Activated naive CD8-positive, alpha-beta T cell treated with anti-CD3 and anti-CD28 coated beads for 36 hours (primary cell): ENCODE measurements at regions not wholly inside any gene's neighbourhood (a gene's known extent, or its start where the extent isn't known, plus 50 kb on each side); places are given as distances from the start of the nearest gene placed in this dataset.
A peak's percentile ranks its signal among the peaks of the same experiment; 100 is the strongest.

Experiments
- DNase-seq: peaks from one replicate; pipeline ENCODE4 v3.0.0; 2021
- H3K27ac Mint-ChIP-seq: one replicate; pipeline ENCODE4 v1.8.0; 2022; ENCODE audit warnings: mild to moderate bottlenecking, moderate library complexity, mixed read lengths
- H3K27me3 Mint-ChIP-seq: one replicate; pipeline ENCODE4 v1.8.0; 2022; ENCODE audit warnings: mild to moderate bottlenecking, mixed read lengths
- H3K36me3 Mint-ChIP-seq: one replicate; pipeline ENCODE4 v1.8.0; 2021; ENCODE audit warnings: mild to moderate bottlenecking, mixed read lengths
- H3K4me1 Mint-ChIP-seq: one replicate; pipeline ENCODE4 v1.8.0; 2021; ENCODE audit warnings: mixed read lengths
- H3K4me3 Mint-ChIP-seq: one replicate; pipeline ENCODE4 v1.8.0; 2022; ENCODE audit warnings: mild to moderate bottlenecking, moderate library complexity, mixed read lengths
- H3K9me3 Mint-ChIP-seq: one replicate; pipeline ENCODE4 v1.8.0; 2022; ENCODE audit warnings: mixed read lengths

DNA sequence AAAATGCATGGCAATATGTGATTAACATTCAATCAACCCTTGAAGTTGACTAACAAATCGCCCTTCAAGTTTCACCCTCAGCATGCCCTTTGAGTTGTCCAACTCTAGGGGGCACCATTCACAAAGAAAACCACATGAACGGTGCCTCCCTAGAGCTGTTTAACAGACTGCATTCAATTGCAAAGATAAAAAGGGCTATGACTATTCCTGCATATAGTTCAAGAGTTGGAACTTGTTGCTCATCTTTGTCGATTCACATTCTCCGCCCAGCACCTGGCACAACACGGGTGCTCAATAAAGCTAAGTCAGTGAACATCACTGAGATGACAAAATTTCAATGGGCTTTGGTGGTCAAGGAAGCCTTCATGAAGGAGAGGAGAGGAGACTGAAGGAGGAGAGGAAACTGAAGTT lies 69.6 kb upstream of the SLC30A5 start:
- Mint-ChIP-seq H3K27ac (no peak overlapping the region), H3K36me3 (no peaks in the 10 kb centered on the region), H3K9me3 (no peaks in the 10 kb centered on the region), H3K4me1 (peaks cover 5% of the 10 kb centered on the region), H3K27me3 (peaks cover 5% of the 10 kb centered on the region), H3K4me3 (no peak overlapping the region)
- DNase-seq, result peak; percentile 9

DNA sequence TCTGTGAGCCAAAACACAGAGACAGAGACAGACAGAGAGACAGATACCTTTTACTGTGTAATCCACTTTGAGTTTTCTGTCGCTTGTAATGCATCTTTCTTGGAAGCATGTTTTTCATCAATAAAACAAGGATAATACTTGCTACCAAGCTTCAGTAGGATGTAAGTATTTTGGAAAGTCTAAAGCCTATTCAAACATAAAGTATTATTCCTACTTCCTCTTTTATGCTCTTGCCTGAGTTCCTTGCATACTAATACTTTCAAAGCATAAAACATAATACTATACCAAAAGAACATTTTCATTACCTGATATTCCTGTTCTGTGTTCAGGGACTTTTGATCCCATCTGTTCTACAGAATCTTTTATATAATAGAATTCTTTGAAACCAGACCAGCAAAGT lies 64.5 kb upstream of the SLC30A5 start:
- DNase-seq, result no peak
- Mint-ChIP-seq H3K36me3 (no peaks in the 10 kb centered on the region), H3K9me3 (no peaks in the 10 kb centered on the region)

DNA sequence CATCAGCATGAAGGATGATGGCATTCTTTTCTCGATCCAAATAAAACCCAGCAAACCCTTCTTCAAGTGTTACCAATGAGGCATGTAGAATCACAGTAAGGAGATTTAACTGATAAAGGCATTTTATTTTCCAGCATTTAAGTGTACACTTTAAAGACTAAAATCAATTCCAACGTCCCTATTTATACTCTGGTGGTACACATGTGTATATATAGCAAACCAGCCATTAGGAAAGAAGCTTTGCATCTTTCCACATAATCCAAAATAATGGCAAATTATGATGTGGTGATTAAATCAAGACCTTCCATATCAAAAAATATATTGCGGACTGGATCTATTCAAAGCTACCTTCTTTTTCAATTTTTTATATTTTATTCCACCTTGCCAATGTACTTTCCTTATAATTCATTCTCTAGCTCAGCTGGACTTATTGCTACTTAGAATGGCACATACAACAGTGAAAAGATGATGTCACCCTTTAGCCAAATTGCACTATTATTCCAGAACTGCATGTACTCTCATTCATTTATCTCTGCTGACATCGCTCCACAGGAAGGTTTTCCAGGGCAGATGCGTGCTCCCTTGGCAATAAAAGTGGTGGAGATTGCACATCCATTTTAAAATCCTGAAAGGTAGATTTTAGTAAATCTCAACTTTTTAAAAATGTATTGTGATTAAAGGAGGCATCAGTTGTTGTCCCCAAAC lies 63.3 kb upstream of the SLC30A5 start:
- H3K27ac Mint-ChIP-seq, result no peak overlapping the region
- no peaks in the 10 kb centered on the region for H3K27me3 Mint-ChIP-seq
- H3K36me3 Mint-ChIP-seq, result no peaks in the 10 kb centered on the region
- no peaks in the 10 kb centered on the region for H3K4me1 Mint-ChIP-seq
- H3K9me3 Mint-ChIP-seq, result no peaks in the 10 kb centered on the region
- H3K4me3 Mint-ChIP-seq, result no peak overlapping the region
- DNase-seq, result no peak

More for the DNA sequence above, 64.5 kb upstream of the SLC30A5 start:
- H3K27ac Mint-ChIP-seq, result no peak overlapping the region
- no peak overlapping the region for H3K4me3 Mint-ChIP-seq
- H3K4me1 Mint-ChIP-seq, result peaks cover 1% of the 10 kb centered on the region
- peaks cover 4% of the 10 kb centered on the region for H3K27me3 Mint-ChIP-seq

DNA sequence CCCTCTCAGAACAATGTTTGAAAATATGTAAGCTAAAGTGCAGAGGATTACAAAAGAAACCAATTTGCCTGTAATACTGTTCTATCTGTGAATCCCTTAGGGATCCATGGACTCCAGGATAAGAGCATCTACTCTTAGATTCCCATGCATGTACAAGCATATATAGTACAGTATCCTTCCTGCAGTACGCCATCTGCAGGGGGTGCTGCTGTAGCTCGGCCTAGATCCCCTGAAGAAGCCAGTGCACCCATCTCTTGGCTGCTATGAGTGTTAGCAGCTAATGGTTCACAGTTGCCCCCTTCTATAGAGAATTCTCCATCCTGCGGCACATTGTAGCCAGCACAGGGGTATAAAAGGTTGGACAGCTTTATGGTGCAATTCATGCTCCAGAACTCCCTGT lies 61.8 kb upstream of the SLC30A5 start:
- DNase-seq, result no peak
- Mint-ChIP-seq H3K27me3 (no peaks in the 10 kb centered on the region), H3K36me3 (no peaks in the 10 kb centered on the region), H3K4me3 (no peak overlapping the region), H3K9me3 (no peaks in the 10 kb centered on the region), H3K4me1 (no peaks in the 10 kb centered on the region), H3K27ac (no peak overlapping the region)

DNA sequence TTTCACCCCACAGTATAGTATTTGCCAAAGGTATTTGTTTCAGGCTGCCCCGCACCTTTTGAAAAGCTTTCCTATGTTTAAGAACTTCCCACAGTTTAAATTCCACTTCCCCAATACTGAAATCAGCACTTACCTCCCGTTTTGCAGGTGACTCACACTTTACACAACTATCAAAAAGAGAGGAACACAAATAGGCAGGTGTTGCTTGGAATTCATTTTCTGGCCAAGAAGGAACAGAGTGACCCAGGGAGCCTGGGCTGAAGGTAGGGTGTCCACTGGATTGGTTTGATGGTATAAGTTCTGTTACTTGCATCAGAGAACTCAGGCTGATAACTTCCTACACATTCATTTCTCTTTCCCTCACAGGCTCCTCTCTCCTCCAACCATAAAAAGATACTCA lies 60.1 kb upstream of the SLC30A5 start:
- DNase-seq, result no peak
- no peaks in the 10 kb centered on the region for H3K4me1 Mint-ChIP-seq
- no peak overlapping the region for H3K27ac Mint-ChIP-seq
- H3K4me3 Mint-ChIP-seq, result no peak overlapping the region
- no peaks in the 10 kb centered on the region for H3K9me3 Mint-ChIP-seq
- no peaks in the 10 kb centered on the region for H3K36me3 Mint-ChIP-seq
- no peaks in the 10 kb centered on the region for H3K27me3 Mint-ChIP-seq

DNA sequence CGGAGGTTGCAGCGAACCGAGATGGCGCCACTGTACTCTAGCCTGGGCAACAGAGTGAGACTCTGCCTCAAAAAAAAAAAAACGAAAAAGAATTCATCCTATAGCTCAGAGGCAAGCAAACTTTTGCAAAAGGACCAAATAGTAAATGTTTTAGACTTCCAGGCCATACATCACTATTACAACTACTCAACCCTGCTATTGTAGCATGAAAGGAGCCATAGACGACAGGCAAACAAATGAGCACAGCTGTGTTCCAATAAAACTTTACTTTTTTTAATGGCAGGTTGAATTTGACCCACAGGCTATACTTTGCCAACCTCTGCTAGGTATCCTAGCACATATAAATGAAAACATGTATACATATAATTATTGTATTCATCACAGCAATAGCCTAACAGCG lies 58.9 kb upstream of the SLC30A5 start:
- H3K9me3 Mint-ChIP-seq, result no peaks in the 10 kb centered on the region
- no peaks in the 10 kb centered on the region for H3K36me3 Mint-ChIP-seq
- no peaks in the 10 kb centered on the region for H3K4me1 Mint-ChIP-seq
- no peak overlapping the region for H3K27ac Mint-ChIP-seq
- no peak overlapping the region for H3K4me3 Mint-ChIP-seq
- no peak for DNase-seq
- no peaks in the 10 kb centered on the region for H3K27me3 Mint-ChIP-seq

DNA sequence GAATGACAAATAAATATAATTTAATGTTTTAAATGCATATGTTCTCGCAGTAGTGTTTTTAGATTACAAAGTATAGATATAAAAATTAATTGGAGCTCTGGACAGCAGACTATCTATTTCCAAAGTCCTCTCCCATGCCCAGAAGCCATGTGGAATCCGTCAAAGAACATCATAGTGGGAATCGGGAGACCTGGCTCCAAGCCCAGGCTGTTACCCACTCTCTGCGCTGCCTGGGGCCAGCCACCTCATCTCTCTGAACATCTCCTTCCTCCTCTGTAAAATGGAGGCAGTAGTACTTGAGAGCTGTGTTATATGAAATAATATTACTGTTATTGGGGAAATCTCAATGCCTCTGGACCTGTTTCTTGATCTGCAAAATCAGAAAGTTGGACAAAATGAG lies 58.1 kb upstream of the SLC30A5 start:
- H3K4me3 Mint-ChIP-seq, result no peak overlapping the region
- no peaks in the 10 kb centered on the region for H3K4me1 Mint-ChIP-seq
- no peak for DNase-seq
- no peaks in the 10 kb centered on the region for H3K36me3 Mint-ChIP-seq
- no peak overlapping the region for H3K27ac Mint-ChIP-seq
- H3K9me3 Mint-ChIP-seq, result no peaks in the 10 kb centered on the region
- H3K27me3 Mint-ChIP-seq, result no peaks in the 10 kb centered on the region

DNA sequence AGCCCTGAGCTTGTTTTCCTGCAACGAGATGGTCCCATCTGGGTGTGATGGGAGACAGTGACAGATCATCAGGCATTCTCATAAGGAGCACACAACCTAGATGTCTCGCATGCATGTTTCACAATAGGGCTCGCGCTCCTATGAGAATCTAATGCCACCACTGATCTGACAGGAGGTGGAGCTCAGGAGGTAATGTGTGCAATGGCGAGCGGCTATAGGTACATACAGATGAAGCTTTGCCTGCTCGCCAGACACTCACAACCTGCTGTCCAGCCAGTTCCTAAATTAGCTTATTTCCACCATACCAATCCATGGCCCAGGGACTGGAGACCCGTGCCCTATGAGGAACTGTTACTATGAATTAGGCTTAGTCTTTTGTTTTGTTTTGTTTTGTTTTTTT lies 55.3 kb upstream of the SLC30A5 start:
- H3K36me3 Mint-ChIP-seq, result no peaks in the 10 kb centered on the region
- H3K9me3 Mint-ChIP-seq, result no peaks in the 10 kb centered on the region
- no peak overlapping the region for H3K27ac Mint-ChIP-seq

DNA sequence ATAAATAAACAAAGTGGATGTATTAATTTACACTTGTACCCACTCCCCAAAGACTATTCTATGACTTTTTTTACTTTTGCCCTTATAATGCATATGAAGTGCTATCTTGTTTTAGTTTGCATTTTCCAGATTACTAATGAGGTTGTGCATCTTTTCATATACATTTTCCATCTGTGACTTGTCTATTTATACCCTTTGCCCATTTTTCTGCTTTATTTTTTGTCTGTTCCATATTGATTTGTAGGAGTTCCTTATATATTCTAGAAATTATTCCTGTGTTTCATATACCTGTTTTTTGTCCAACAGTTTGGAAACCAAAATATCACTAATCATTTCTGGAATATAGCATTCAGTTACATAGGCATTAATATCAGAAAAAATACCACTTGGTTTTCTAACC lies 54.0 kb upstream of the SLC30A5 start:
- Mint-ChIP-seq H3K36me3 (no peaks in the 10 kb centered on the region), H3K4me3 (no peak overlapping the region), H3K9me3 (no peaks in the 10 kb centered on the region), H3K27ac (no peak overlapping the region), H3K4me1 (peaks cover 11% of the 10 kb centered on the region), H3K27me3 (no peaks in the 10 kb centered on the region)
- DNase-seq, result no peak

More for the DNA sequence above, 55.3 kb upstream of the SLC30A5 start:
- peaks cover 4% of the 10 kb centered on the region for H3K4me1 Mint-ChIP-seq
- H3K4me3 Mint-ChIP-seq, result no peak overlapping the region
- H3K27me3 Mint-ChIP-seq, result no peaks in the 10 kb centered on the region
- DNase-seq, result no peak

DNA sequence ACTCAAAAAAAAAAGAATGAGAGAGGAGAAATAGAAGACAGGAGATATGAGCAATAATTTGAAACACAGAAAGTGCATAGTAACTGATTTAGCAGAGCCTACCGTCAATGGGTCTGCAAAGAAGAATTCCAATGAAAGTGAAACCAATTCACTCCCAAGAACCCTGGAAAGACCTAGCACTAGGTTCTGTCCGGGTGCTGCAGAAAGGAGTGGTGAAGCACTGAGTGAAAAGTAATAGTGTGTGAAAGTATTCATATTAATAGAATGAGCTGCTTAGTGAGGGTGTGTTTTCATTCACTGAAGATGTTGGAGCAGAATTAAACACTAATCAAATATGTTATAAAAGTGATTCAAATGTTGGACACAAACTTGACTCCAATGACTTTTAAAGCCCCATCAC lies 51.3 kb upstream of the SLC30A5 start:
- no peaks in the 10 kb centered on the region for H3K36me3 Mint-ChIP-seq
- peaks cover 14% of the 10 kb centered on the region for H3K4me1 Mint-ChIP-seq
- H3K27me3 Mint-ChIP-seq, result no peaks in the 10 kb centered on the region
- H3K27ac Mint-ChIP-seq, result peak overlapping the region; percentile 87
- DNase-seq, result no peak
- H3K9me3 Mint-ChIP-seq, result no peaks in the 10 kb centered on the region
- H3K4me3 Mint-ChIP-seq, result no peak overlapping the region

DNA sequence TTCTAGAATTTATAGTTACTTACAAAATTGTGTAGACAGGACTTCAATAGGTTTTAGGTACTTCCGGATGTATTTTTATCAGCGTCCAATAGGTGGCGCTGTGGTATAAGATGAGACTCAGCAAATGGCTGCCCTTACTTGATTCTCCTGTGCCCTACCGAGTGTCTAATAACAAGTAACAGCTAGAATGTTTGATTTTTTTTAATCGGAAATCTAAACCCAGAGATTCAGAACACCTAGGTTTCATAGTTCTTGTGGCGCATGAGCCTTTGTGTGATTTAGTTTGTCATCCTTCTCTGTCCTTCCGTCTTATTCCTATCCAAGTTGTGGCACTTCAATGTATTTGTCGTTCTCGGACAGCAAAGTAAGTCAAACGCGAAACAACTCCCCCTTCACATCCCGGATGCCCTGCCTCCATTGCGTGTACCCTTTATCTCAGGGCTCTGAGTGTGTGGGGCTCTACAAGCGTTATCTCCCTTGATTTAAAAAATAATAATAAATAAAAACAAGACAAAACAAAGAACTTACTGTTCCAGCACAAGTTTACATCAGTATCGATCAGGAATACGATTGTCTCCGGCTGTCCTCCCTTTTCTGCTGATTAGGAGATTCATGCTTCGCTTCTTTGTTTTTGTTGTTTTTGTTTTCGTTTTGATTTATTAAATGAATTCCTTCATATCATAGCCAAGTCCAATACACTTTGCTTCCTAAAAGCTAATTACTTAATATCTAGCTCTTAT lies 50.7 kb upstream of the SLC30A5 start:
- peak overlapping the region; percentile 87 for H3K27ac Mint-ChIP-seq
- no peaks in the 10 kb centered on the region for H3K27me3 Mint-ChIP-seq
- peak overlapping the region; percentile 80 for H3K4me3 Mint-ChIP-seq
- H3K36me3 Mint-ChIP-seq, result no peaks in the 10 kb centered on the region
- H3K4me1 Mint-ChIP-seq, result peaks cover 14% of the 10 kb centered on the region
- DNase-seq, result peak; percentile 75
- H3K9me3 Mint-ChIP-seq, result no peaks in the 10 kb centered on the region

DNA sequence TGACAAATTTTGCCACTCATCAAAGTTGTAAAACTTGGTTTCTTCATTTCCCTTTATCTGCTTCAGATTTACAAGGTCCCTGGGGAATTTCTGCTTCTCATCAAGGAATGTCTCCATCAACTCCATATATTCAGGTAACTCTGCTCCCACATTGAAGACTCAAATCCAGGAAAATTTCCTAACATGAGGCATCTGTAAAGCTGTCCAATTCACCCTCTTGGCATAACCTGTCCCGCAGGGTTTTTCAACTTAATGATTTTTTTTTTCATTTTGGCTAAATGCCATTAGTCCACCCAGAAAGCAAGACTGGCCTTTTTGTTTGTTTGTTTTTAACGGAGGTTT lies 50.2 kb upstream of the SLC30A5 start:
- no peak for DNase-seq
- H3K36me3 Mint-ChIP-seq, result no peaks in the 10 kb centered on the region
- no peaks in the 10 kb centered on the region for H3K9me3 Mint-ChIP-seq
- H3K27ac Mint-ChIP-seq, result peak overlapping the region; percentile 58
- H3K4me1 Mint-ChIP-seq, result peaks cover 14% of the 10 kb centered on the region
- no peaks in the 10 kb centered on the region for H3K27me3 Mint-ChIP-seq
- H3K4me3 Mint-ChIP-seq, result peak overlapping the region; percentile 47
